ENCODE measurements at regions not wholly inside any gene's neighbourhood (a gene's known extent, or its start where the extent isn't known, plus 50 kb on each side); places are given as distances from the start of the nearest gene placed in this dataset.

- no peak for DNase-seq
These were observed 179.9 kb downstream of the IRS1 start for GRCh38 chr2:226619707-226620106.

DNA sequence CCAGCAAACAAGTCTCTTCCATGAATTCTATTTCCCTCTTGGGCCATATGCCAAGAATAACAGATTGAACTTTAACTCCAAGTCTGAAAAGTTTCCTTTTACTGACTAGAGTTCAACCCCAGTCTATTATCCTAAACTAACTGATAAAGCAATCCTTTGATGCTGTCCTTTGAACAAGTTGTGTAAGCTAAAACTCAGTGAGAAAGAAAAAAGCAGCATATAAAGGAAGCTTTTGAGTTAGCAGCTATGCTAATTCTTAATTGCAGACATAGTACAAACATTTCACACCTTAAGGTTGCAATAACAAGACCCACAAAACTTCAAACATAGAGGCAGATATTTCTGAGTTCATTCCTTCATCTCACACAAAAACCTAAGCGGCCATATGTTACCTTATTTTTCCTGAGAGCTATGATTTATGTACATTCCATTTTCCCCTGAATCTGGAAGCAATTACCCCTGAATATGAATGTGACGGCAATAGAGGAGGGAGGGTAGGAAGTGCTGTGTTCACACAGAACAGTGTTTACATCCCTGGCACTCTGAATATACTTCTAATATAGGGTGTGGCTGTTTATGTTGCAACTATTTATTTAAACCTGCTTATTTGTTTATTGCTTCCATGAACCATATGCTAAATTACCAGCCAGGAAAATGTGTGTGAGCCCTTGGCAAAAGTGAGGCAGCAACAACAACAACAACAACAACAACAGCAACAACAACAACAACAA is 180.6 kb downstream of the IRS1 start:
- DNase-seq, result no peak

GRCh38 chr2:226618544-226618874 is 181.1 kb downstream of the IRS1 start:
- DNase-seq, result no peak

GRCh38 chr2:226615891-226616290 is 183.7 kb downstream of the IRS1 start:
- DNase-seq, result no peak

- DNase-seq, result no peak
These were observed 187.7 kb downstream of the IRS1 start for GRCh38 chr2:226611944-226612318.

GRCh38 chr2:226611196-226611943 is 188.2 kb downstream of the IRS1 start:
- no peak for DNase-seq

DNA sequence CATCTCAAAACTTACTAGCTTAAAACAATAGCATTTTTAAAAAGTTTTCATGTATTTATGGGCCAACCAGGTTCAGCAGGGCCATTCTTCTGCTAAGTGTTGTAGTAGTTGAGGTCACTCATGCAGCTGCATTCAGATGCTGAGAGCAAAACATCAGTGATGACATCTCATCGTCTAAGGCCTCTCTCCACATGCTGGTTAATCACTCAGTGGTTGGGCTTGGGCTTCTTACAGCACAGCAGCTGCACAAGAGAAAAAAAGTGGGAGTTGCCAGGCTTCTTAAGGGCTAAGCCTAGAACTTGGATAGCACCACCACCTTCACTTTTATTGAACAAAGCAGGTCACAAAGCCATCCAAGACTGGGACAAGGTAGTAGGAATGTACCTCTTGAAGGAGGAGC is 190.3 kb downstream of the IRS1 start:
- no peak for DNase-seq

DNA sequence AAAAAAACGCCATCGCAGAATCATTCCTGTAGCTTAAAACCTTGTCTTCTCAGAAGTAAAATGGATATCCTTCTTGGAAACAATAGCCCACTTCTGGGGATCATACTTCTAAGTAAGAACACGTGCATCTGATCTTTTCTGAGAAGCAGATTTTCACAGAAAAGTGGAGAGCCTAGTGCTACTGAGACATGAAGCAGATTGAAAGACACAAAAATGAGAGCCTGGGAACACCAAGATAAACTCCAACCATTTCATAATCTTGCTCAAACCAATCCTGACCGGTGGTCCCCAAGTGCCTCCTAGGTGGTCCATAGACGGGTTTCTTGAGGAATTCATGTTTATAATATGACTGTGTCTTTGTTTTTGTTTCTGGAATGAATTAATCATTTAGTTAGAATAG is 191.2 kb downstream of the IRS1 start:
- no peak for DNase-seq

DNA sequence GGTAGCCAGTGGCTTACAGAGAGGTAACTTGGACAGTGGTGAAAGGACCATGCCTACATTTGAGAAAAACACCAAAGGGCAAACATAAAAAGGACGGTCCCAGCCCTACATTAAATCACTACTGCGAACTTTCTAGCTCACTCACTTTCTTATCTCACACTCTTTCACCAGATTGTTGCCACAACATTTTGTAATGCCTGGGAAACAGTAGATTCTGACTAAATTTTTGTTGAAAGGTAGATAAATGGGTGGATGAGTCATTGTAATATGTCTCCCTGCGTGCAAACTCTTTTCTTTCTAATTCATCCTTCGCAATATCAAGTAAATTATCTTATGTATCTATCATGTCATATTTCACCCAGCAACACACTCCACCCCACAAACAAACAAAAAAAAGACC is 192.2 kb downstream of the IRS1 start:
- DNase-seq, result no peak

GRCh38 chr2:226605642-226606041 is 194.0 kb downstream of the IRS1 start:
- no peak for DNase-seq

DNA sequence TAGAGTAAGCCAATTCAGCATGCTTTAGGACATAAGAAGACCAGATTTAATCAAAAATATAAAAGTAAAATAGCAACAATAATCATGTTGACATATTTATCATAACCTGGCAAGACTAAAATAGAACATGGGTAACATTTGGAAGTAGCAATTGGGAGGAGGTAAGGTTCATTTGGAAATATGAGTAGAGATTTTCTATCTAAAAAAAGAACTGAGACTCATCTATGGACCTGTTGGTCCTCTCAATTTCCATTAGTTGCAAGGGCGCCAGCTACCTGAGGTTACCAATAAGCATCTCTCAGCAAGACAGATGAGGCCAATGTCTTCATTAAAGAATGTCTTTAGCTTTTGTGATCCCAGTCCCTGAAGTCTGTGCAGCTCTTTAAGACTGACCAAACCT is 196.0 kb downstream of the IRS1 start:
- DNase-seq, result no peak

GRCh38 chr2:226601881-226602662 is 197.5 kb downstream of the IRS1 start:
- DNase-seq, result no peak

GRCh38 chr2:226600802-226601201 is 198.8 kb downstream of the IRS1 start:
- no peak for DNase-seq

- DNase-seq, result no peak
These were observed 199.4 kb downstream of the IRS1 start for GRCh38 chr2:226600184-226600583.

DNA sequence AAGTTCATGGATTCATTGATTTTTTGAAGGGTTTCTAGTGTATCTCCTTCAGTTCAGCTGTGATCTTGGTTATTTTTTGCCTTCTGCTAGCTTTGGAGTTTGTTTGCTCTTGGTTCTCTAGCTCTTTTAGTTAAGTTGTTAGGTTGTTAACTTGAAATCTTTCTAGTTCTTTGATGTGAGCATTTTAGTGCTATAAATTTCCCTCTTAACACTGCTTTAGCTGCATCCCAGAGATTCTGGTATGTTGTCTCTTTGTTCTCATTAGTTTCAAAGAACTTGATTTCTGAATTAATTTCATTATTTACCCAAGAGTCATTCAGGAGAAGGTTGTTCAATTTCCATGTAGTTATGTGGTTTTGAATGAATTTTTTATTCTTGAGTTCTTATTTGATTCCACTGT is 210.6 kb downstream of the IRS1 start:
- DNase-seq, result no peak

- no peak for DNase-seq
These were observed 214.5 kb downstream of the IRS1 start for GRCh38 chr2:226585130-226585561.

- DNase-seq, result no peak
These were observed 215.0 kb downstream of the IRS1 start for GRCh38 chr2:226584518-226585055.

DNA sequence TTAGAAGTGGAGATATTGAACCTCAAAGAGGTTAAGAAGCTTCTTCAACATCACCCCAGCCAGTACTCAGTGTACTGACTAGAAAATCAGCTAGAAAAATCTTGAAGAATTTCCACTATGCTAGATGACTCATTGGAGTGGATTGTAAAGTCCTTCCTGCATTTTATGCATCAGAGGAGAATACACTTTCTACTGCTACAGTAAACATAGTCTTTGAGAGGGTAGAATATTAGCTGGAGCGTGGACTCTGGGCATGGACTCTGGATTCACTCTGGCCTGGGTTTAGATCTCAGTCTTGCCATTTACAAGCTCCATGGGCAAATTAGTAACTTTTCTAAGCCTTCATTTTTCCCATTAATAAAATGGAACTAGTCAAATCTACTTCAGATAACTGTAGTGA is 215.9 kb downstream of the IRS1 start:
- no peak for DNase-seq

- DNase-seq, result no peak
These were observed 218.0 kb downstream of the IRS1 start for GRCh38 chr2:226581661-226582060.

DNA sequence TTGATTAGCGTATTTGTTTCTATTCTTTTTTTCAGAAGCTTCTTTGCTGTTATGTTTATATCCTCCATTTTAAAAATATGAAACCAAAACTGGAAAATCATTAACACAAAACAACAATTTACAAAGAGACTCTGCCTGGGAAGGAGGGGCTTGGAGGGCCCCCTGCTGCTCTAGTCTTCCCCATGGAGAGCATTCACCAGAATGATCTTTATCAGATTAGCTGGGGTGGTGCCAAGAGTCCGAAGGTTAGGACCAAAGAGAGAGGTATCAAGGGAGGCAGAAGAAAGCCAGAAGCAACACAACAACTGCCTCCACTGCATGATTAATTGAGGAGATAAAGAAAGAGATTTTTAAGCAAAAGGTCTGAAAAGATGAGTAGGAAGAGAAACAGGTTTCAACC is 218.6 kb downstream of the IRS1 start:
- DNase-seq, result no peak

GRCh38 chr2:226580403-226580802 is 219.2 kb downstream of the IRS1 start:
- DNase-seq, result no peak

GRCh38 chr2:226579519-226579918 is 220.1 kb downstream of the IRS1 start:
- DNase-seq, result no peak

DNA sequence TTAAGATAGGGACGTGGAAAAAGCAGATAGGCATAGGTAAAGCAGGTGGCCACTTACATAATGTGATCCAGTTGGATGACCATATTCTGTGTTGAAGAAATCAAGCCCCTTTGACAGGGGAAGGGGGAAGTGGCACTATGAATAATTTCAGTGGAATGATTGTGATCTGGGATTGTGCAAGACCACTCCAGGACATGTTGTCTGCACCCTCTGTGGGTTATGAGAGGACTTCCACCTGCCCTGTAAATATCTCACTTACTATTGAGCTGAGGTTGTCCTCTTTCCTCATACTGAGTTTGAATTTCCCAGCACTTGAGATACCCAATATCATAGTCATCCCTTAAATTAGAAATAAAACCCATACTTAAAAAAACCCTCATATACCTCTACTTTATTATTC is 220.7 kb downstream of the IRS1 start:
- no peak for DNase-seq

- DNase-seq, result no peak
These were observed 221.2 kb downstream of the IRS1 start for GRCh38 chr2:226578373-226578772.

Data from NCI-H1105 (cell line).